ENCODE measurements at regions not wholly inside any gene's neighbourhood (a gene's known extent, or its start where the extent isn't known, plus 50 kb on each side); places are given as distances from the start of the nearest gene placed in this dataset.

- Histone ChIP-seq H3K36me3 (ENCODE audit: control insufficient read depth, insufficient read depth, low read length) (no peaks in the 10 kb centered on the region), H3K9ac (ENCODE audit: insufficient read depth in 1 of 2, low read depth in 2 of 2, low read length in 2 of 2) (no peak overlapping the region), H3K79me2 (ENCODE audit: control insufficient read depth, insufficient read depth, low read length) (no peaks in the 10 kb centered on the region), H4K20me1 (replicated peaks; ENCODE audit: control insufficient read depth, insufficient read depth, low read length) (no peaks in the 10 kb centered on the region), H2AFZ (ENCODE audit: low read depth, low read length) (no peak overlapping the region), H3K4me3 (no peak overlapping the region), H3K4me1 (replicated peaks in 1 of 2; ENCODE audit: control insufficient read depth in 2 of 2, insufficient read depth in 2 of 2, low read length in 2 of 2) (no peaks in the 10 kb centered on the region), H3K4me2 (ENCODE audit: insufficient read depth, low read length) (no peak overlapping the region), H3K27ac (ENCODE audit: extremely low read depth, low read depth, low read length) (no peak overlapping the region), H3K27me3 (ENCODE audit: control insufficient read depth in 2 of 2, insufficient read depth in 2 of 2, low read length in 2 of 2) (no peaks in the 10 kb centered on the region), H3K9me1 (ENCODE audit: control insufficient read depth, insufficient read depth, low read length) (no peaks in the 10 kb centered on the region), H3K9me3 (replicated peaks; ENCODE audit: control insufficient read depth, insufficient read depth, low read depth, low read length) (no peaks in the 10 kb centered on the region)
- 0% methylated on average over 2 of the region's 2 CpGs for WGBS (ENCODE audit: insufficient coverage, low coverage, missing lambda C conversion rate)
- BruUV-seq (replicated peaks) = no TSS peak
- ATAC-seq = no peak
- no peak for DNase-seq (ENCODE audit: extremely low read depth in 1 of 4, low spot score in 3 of 4)
- intact Hi-C loops (cut with micrococcal nuclease) = no loop called here
- in situ Hi-C loops (cut with MboI) = no loop called here
- no peak for TF ChIP-seq SMARCA4 (IDR thresholded peaks at IDR 0.05)
- no peak for TF ChIP-seq DMBX1 (CRISPR knock-in tag; IDR thresholded peaks at IDR 0.05; ENCODE audit: borderline replicate concordance)
- TF ChIP-seq CBFB (CRISPR knock-in tag; IDR thresholded peaks at IDR 0.05) = no peak
- TF ChIP-seq U2AF1 (optimal IDR thresholded peaks at IDR 0.05; ENCODE audit: low read depth, low read length) = no peak
- TF ChIP-seq ZNF24 (IDR thresholded peaks at IDR 0.05) = no peak
- CTCF ChIA-PET (ENCODE audit: low intra/inter-chr PET ratio) = no interaction called here
- POLR2A ChIA-PET = no interaction called here
- FAIRE-seq = no peak
These were observed 1382.0 kb downstream of the FAM133A start for GRCh38 chrX:95055991-95056390.

- in situ Hi-C loops (cut with MboI) (no loop called here), intact Hi-C loops (cut with micrococcal nuclease) (no loop called here)
- Histone ChIP-seq H3K27me3 (ENCODE audit: control insufficient read depth in 2 of 2, insufficient read depth in 2 of 2, low read length in 2 of 2) (no peaks in the 10 kb centered on the region), H3K9me1 (ENCODE audit: control insufficient read depth, insufficient read depth, low read length) (no peaks in the 10 kb centered on the region), H3K36me3 (ENCODE audit: control insufficient read depth, insufficient read depth, low read length) (no peaks in the 10 kb centered on the region), H4K20me1 (replicated peaks; ENCODE audit: control insufficient read depth, insufficient read depth, low read length) (no peaks in the 10 kb centered on the region), H3K79me2 (ENCODE audit: control insufficient read depth, insufficient read depth, low read length) (no peaks in the 10 kb centered on the region), H3K9me3 (replicated peaks; ENCODE audit: control insufficient read depth, insufficient read depth, low read depth, low read length) (no peaks in the 10 kb centered on the region), H3K4me3 (no peak overlapping the region), H3K27ac (ENCODE audit: extremely low read depth, low read depth, low read length) (no peak overlapping the region), H3K4me1 (replicated peaks in 1 of 2; ENCODE audit: control insufficient read depth in 2 of 2, insufficient read depth in 2 of 2, low read length in 2 of 2) (no peaks in the 10 kb centered on the region), H3K4me2 (ENCODE audit: insufficient read depth, low read length) (no peak overlapping the region), H3K9ac (ENCODE audit: insufficient read depth in 1 of 2, low read depth in 2 of 2, low read length in 2 of 2) (no peak overlapping the region), H2AFZ (ENCODE audit: low read depth, low read length) (no peak overlapping the region)
- FAIRE-seq (no peak), DNase-seq (ENCODE audit: extremely low read depth in 1 of 4, low spot score in 3 of 4) (peak in 1 of 4 experiments; percentile 0), ATAC-seq (no peak)
- WGBS (ENCODE audit: insufficient coverage, low coverage, missing lambda C conversion rate) = 0% methylated on average over 4 of the region's 4 CpGs
- ChIA-PET CTCF (ENCODE audit: low intra/inter-chr PET ratio) (no interaction called here), POLR2A (no interaction called here)
- BruUV-seq (replicated peaks) = no TSS peak
- TF ChIP-seq ARID3B (CRISPR knock-in tag; IDR thresholded peaks at IDR 0.05; ENCODE audit: borderline replicate concordance) (no peak), FOXO4 (CRISPR knock-in tag; IDR thresholded peaks at IDR 0.05) (no peak), ZNF384 (IDR thresholded peaks at IDR 0.05; ENCODE audit: low read depth, low read length) (no peak), NR1H2 (CRISPR knock-in tag; IDR thresholded peaks at IDR 0.05) (no peak), ZKSCAN3 (CRISPR knock-in tag; IDR thresholded peaks at IDR 0.05) (no peak), BHLHE40 (IDR thresholded peaks at IDR 0.05; ENCODE audit: low read length) (no peak), BMI1 (IDR thresholded peaks at IDR 0.05; ENCODE audit: low read length) (no peak), POLR2AphosphoS5 (IDR thresholded peaks at IDR 0.05; ENCODE audit: control insufficient read depth, insufficient read depth, low read depth, low read length) (no peak), MLLT1 (IDR thresholded peaks at IDR 0.05) (no peak)
These were observed 1382.9 kb downstream of the FAM133A start for GRCh38 chrX:95056901-95057300.
